GM21381 (cell line): ENCODE measurements at regions not wholly inside any gene's neighbourhood (a gene's known extent, or its start where the extent isn't known, plus 50 kb on each side); places are given as distances from the start of the nearest gene placed in this dataset.

Experiments
- ATAC-seq: cut with Tn5 transposase; IDR thresholded peaks from one replicate; pipeline ENCODE4 v1.9.1; 2021; ENCODE audit warnings: mild to moderate bottlenecking, moderate library complexity; ENCODE audit not compliant: unreplicated experiment

DNA sequence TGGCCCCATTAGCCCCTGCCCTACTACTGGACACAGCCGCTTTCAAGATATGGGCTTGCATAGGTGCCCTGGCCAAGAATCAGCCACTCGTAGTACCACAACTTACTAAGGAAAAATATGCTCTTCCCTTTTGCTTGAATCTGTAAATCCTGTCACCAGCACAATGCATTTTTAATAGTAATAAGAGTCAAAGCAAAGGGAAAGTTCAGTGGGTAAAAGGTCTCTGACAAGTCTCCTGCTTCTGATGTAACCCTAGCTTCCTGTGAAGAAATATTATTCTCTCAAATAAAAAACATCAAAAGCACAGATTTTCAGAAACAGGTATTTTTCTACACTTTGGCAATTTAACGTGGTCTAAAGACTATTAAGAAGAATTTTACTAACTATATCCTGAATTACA, 373.8 kb downstream of the GJA1 start:
- no peak for ATAC-seq

DNA sequence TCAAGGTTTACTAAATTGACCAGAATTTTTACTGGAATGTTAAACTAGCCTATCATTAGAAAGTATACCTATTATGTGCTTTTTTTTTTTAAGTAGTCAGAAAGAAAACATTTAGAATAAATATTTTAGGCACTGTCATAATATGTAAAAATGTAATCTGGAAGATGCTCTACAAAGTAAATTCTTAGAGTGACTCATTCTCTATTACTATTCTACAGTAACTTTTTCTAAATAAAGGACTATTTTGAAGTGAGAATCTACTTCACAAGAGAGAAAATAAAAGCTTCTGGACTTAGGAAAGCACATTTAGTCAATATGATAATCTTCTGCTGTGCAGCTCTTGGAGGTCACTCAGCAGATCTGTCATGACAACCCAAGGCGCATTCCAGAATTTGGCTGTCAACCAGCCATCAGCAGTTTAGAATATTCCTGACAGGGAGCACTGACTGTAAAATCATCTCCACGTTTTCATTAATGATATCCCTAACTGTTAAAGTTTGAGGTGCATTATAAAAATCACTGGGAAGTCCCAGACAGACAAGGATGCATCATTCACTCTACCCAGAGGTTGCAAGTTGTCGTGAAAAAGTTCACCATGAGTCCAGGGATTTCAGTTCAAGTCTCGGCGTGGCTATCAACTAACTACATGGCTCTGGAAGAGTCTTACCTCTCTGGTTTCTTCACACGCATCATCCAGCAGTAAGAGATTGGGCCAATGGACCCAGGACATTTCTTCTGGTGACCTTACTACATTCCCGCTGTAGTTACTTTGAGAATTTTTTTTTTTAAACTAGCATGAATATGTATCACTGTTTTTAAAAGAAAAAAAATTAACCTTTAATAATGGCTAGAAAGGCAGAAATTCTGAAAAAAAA, 374.9 kb downstream of the GJA1 start:
- ATAC-seq = no peak

DNA sequence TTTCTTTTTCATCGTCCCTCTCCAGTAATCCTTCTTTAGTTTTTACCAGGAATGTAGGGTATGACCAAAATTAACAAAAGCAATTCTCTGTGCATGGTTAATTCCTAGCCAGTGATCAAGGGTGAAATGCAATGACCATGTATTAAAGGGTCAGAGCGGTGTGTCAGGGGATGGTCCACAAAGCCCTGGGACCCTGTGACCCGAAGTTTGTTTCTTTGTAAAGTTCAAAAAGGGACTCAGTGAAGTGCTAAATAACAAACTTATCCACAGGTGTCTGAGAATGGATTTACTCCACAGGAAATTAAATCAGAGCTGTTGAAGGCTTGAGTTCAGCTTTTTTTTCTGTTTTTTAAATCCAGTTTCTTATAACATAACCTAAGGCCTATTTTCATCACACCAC, 375.7 kb downstream of the GJA1 start:
- ATAC-seq = no peak

DNA sequence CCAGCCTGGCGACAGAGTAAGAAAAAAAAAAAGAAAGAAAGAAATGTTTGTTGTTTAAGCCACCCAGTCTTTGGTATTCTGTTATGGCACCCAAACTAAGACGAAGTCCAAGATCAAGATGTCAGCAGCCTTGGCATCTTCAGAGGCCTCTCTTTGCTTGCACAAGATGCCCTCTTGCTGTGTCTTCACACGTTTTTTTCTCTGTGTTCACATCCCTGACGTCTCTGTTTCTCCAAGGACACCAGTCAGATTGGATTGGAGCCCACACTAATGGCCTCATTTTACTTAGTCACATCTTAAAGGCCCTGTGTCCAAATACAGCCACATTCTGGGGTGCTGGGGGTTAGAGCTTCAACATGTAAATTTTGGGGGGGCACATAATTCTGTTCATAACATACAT, 380.9 kb downstream of the GJA1 start:
- ATAC-seq = no peak

DNA sequence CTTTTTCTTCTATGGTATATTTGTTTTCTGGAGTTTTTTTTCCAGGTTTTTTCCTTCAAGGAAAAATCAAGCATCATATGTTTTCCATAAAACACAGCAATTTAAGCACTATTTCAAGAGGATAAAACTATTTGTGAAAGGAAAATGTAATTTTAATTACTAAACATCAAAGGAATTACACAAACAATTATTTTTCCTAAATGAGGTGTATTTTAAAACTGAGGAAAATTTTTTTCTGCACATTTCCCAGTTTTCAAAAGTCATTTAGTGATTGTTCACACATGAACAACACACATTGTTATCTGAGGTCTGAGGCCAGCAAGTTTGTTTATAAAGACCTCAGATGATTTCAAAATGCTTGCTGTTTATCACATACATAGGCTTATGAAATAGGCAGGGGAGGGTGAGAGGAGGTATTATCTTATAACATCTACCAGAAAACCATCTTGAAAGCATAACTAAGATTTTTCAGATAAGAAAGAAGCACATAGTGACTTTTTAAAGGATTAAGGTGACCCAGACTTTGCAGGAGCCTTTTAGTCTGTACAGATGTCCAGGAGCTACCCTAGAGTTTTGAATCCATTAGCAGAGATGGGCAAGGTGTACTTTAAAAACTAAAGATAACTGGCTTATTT, 381.6 kb downstream of the GJA1 start:
- no peak for ATAC-seq

- ATAC-seq = no peak
Observed at GRCh38 chr6:121823437-121823851, 388.0 kb downstream of the GJA1 start.

DNA sequence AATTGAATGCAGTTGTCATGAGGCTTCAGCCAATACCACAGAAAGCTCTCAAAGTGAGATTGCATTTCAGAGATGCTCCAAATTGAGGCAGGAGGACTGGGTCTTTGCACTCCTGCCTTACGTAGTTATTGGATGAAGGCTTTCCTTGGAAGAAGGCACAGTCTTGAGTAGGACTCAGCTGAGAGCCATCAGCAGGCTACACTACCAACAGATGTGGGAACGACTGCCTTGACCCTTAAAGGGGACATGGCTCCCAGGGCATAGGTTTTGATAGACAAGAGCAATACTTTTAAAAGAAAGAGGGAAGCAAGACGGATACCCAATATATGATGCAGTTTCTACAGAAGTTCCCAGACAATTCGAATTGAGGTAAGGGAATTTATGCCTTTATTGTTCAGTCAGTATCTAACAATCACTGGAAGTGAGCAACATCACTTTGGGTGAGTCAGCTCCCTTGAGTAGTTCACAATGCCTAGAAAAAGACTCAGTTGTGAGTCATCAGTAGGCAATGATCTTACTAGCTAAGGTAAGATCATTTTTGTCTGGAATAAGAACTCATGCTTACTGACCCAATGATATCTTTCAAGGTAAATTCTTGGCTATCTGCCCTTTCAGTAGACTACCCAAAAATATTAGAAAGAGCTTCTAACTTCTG, 390.8 kb downstream of the GJA1 start:
- ATAC-seq = no peak

GRCh38 chr6:121828146-121828886, 392.9 kb downstream of the GJA1 start:
- ATAC-seq = no peak

DNA sequence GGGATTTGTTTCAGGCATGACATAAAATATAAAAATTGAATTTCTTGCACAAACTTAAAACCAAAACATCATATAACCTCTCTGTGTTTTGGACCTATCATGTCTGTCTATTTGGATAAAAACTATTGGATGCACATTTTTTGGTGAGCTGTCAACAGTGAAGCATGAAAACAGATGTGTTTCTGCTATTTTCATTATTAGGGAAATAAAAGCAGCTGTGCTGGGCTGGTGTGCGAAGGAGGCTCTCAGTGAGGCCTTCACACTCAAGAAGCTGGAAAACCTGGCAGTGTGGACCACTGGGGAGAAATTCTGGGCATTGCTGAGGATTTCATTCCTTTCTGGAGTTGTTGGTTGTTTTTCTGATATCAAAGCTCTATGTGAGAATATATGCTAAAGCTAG, 395.3 kb downstream of the GJA1 start:
- no peak for ATAC-seq

- no peak for ATAC-seq
Observed at GRCh38 chr6:121835662-121836061, 400.2 kb downstream of the GJA1 start.

GRCh38 chr6:121837545-121838229, 402.2 kb downstream of the GJA1 start:
- no peak for ATAC-seq

- ATAC-seq = no peak
Observed at GRCh38 chr6:121838842-121839241, 403.4 kb downstream of the GJA1 start.

GRCh38 chr6:121839896-121840295, 404.4 kb downstream of the GJA1 start:
- ATAC-seq = no peak

GRCh38 chr6:121844898-121845297, 409.5 kb downstream of the GJA1 start:
- ATAC-seq = no peak

DNA sequence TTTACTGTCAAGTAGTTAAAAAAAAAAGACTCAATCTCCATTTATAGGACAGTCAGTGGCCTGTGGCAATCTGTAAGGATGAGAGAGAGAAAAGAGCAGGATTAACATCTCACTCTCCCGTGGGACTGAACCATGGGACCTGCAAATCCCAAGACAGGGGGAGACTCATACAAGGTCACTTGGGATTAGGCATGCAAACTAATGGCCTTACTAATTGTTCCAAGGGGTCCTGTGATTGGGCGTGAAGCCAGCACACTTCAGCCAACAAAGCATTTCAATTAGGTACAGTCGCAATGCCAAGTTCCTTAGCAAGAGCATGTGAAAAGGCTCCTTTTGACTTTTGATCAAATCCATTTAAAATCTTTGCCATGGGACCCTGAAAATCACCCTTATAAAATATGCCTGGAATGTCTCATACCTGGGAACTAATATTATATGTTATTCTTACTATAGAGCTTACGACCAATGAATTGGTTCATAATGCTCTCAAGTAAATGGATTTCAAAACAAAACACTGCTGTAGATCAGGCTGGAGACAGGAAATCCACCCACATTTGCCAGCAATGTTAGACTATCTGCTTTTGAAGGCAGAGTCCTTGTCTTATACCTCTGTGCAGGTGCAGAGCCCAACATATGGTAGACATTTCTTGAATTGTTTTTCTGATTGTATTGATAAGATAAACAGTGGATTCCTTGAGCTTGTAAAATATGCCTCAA, 412.5 kb downstream of the GJA1 start:
- ATAC-seq = no peak

GRCh38 chr6:121848523-121849255, 413.2 kb downstream of the GJA1 start:
- ATAC-seq = no peak

DNA sequence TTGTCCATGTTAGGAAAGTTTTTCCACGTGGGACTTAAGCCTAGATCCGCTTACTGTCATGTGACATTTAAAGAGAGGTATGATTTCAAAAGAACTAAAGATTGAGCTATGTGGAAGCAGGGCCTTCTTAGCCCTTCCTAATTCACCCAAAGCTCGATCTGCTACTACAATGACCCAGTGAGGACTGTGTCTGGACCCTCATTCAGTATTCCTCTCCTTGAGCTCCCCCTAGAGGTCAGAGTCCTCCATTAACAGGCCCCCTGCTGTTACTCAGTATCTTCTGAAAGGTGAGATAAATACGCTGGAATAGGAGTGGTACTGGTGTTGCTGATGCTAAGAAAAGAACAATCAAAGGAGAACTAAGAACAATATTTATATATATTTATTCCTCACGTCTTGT, 414.0 kb downstream of the GJA1 start:
- peak; percentile 84 for ATAC-seq

- ATAC-seq = no peak
Observed at GRCh38 chr6:121851056-121851455, 415.6 kb downstream of the GJA1 start.

- ATAC-seq = no peak
Observed at GRCh38 chr6:121853686-121854085, 418.2 kb downstream of the GJA1 start.
